ENCODE measurements at regions not wholly inside any gene's neighbourhood (a gene's known extent, or its start where the extent isn't known, plus 50 kb on each side); places are given as distances from the start of the nearest gene placed in this dataset.
"Not testable (repeated sequence)": the region's sequence is repeated elsewhere in the genome, so short reads cannot be mapped to it uniquely, and the experiment has no call there.

GRCh38 chr9:7622481-7622880 is 177.1 kb downstream of the DMAC1 start:
- DNase-seq (ENCODE audit: low read depth): no peak

DNA sequence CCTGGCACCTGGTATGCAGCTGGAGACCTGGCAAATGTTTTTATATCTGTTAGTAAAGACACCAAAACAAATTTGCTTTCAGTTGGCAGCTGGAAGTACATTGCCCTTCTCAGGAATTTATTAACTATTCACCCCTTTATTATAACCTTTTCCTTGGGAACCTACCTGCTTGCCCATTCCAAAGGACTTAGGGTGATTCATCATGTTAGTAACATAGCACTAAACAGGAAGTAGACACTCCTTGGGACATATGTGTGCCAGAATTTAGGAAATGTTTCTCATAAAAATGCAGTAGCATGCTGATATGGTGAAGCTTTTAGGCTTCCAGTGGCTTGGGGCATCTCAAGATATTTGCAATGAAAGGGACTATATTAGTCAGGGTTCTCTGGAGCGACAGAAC is 184.2 kb downstream of the DMAC1 start:
- DNase-seq (ENCODE audit: low read depth): no peak

DNA sequence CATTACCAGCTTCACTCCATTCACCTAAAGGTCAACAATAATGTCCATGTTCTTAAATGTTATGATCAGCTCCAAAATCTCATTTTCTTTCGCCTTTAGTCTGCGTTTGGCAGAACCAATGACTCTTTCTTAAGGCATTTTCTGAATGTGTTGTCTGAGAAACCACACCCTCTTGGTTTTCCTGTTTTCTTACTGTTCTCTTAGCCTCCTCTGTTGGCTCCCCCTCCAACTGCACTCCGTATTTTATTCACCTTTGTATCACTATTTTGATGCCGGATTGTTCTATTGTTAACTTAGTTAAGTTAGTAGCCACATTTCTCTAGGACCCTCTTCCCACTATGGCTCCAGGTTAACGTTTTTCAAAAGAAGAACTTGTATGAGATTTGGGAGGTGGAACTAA is 185.6 kb downstream of the DMAC1 start:
- DNase-seq (ENCODE audit: low read depth): no peak

DNA sequence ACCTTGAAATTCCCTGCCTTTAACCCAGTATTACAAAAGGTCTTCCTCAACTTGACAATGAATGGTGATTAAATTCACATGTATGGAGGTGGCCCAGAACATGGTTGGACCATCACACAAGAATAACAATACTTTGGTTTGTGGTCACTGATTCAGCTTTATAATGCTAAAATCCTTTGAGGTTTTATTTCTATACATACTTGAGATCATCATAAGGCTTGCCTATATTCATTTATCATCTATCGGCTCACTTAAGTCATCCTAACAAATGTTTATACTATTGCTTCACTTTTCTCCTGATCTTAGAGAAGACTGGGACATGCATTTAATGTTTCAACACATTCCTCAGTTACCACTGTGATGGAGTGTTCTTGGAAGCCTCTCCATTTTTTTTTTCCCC is 191.3 kb downstream of the DMAC1 start:
- DNase-seq (ENCODE audit: low read depth): no peak

DNA sequence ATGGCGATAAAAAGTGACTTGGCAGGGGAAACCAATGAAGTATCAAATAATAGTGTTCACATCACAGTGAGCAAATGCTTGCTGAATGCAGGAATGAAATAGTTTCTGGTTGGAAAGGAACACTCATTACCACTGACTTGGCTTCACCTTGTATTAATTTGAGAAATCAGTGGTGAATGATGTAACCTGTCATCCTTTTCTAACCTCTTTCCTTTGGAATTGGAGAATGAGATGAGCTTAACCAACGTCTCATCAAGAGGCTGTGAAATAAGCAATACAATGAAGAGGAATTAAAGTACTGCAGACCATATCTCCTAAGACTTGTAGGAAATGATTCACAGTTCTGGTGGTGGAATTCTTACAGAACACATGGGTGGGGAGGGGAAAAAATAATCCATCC is 192.2 kb downstream of the DMAC1 start:
- no peak for DNase-seq (ENCODE audit: low read depth)

DNA sequence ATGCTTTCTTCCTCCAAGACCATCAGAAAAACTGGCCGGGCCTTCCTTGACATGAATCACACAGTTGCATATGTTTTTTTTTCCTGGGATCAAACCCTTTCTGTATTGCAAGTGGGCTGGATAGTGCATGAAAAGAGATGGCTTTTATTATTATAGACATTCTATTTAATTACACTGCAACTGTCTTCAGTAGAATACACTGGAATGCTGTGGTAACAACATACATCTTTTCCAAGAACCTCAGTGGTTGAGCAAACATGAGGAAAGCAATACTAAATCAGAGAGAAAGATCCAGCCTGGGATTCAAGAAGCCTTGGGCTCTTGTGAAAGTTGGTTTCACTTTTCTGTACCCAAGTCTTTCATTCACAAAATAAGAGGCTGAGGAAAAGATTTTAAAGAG is 193.0 kb downstream of the DMAC1 start:
- DNase-seq (ENCODE audit: low read depth): no peak

DNA sequence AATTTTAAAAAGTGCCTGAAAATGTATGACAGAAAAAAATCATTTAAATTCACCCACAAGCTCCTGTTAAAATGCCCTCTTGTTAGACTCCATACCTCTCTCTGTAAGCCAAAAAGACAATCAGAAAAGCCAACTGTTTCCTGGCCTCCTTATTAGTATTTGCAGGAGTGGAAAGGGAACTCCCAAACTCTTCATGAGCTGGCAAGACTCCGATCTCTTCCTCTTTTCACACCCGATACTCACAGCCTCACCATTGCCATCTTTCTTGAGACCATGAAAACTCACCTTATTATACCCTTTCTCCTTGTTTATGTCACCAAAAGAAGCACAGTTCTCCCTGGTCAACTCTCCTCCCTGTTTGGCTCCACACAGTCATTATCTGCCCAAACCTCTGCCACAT is 197.8 kb downstream of the DMAC1 start:
- no peak for DNase-seq (ENCODE audit: low read depth)

GRCh38 chr9:7597716-7598115 is 201.9 kb downstream of the DMAC1 start:
- no peak for DNase-seq (ENCODE audit: low read depth)

DNA sequence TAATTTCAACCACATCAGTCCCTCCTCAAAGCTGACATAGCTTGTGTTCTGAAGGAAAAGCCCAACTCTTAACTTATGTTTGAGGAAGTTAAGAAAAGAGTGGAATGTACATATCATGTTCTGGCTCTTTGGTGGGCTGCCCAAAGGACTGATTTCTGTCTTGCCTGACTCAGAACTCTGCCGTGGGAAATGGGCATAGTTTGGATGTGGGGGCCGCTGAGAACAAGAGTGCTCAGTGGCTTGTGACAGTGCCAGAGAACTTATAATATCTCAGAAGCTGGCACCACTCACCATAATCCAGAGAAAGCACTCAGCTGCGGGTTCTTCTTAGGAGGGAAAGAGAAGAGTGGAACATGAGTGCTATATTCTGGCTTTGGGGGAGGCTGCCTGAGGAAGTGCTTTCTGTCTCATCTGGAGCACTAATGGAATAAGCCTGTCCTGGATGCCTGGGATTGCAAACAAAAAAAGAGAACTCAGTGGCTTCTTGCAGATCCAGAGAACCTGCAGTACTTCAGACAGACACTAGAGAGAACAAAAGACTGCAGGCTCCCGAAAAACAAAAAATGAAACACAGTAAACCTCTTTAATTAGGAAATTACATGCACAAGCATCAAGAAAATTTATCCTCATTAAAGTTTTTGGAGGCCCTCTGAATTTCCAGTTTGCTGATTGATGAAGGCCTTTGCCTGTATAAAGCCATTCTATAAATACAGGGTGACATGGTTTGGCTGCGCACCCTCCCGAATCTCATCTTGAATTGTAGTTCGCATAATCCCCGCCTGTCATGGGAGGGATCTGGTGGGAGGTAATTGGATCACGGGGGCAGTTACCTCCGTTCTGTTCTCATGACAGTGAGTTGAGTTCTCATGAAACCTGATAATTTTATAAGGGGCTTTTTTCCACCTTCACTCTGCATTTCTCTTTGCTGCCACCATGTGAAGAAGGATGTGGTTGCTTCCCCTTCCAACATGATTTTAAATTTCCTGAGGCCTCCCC is 207.0 kb downstream of the DMAC1 start:
- DNase-seq (ENCODE audit: low read depth): no peak

DNA sequence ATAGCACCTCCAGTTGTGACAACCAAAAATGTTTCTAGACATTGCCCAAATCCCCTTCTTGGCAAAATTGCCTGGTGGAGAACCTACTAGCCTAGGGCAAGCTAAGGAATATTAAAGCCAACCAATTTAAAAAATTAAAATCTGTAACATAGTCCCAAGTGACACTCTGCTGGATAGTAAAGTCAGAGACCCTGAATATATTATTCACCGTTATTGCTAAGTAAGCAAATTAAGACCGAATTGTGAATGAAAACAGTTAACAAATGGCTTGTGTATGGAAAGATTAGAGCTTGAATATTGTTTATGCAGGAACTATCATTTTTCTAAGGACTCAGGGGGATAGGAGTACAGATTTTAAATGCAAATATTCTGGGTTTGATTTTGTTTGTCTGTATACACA is 208.1 kb downstream of the DMAC1 start:
- DNase-seq (ENCODE audit: low read depth): no peak

- DNase-seq (ENCODE audit: low read depth): no peak
Measured at GRCh38 chr9:7580568-7580967, 219.0 kb downstream of the DMAC1 start.

DNA sequence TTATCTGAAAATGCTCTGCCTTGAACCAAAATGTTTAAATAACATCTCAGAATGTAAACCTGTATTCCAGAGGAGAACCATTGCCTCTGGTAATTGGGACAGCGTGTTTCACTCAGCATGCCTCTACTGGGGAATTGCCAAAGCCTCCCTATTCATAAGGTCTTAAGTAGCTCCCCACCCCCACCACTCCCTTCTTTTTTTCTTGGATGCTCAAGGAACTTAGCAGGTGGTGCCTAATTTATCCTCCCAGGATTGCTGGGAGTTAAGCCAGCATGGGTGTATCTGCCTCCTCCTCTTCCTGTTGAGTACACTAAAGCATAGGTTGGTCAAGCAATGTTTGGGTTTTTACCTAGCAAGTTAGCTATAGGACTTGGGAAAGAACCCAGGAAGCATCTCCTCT is 220.2 kb downstream of the DMAC1 start:
- DNase-seq (ENCODE audit: low read depth): no peak

DNA sequence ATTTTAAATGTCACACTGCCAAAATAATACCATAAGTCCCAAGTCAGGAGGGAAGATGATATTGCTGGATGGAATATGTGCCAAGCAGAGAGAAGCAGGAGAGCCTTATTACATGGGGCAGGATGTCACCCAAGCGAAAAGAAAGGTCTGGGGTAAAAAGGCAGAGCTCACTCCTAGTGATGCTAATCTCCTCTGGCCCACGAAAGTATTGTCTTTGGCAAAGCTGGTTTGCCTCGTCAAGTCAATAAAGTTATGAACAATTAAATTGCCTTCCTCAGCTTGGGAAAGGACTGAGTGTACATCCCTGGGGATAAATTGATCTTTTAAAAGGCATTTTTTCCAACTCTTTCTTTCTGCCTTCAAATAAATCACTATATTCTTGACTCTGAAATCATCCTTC is 220.6 kb downstream of the DMAC1 start:
- DNase-seq (ENCODE audit: low read depth): no peak

GRCh38 chr9:7570107-7570720 is 229.4 kb downstream of the DMAC1 start:
- peak; percentile 12 for DNase-seq (ENCODE audit: low read depth)

DNA sequence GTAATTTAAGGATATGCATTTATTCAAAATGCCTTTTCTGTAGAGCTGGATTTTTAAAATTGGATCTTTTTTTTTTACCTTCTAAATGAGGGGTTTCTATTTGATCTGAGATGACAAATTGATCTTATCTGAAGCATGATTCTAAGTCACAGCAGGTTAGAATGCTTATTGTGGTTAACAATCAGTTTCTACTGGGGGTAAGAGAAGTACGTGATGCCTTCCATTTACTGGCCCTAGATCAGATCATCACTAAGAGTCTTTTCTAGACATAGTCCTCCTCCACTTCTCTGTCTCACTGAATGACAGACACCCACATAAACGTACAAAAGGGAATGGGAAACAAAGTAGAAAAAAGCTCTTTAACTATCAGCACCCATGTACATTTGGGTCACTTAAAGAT is 231.9 kb downstream of the DMAC1 start:
- DNase-seq (ENCODE audit: low read depth): no peak

DNA sequence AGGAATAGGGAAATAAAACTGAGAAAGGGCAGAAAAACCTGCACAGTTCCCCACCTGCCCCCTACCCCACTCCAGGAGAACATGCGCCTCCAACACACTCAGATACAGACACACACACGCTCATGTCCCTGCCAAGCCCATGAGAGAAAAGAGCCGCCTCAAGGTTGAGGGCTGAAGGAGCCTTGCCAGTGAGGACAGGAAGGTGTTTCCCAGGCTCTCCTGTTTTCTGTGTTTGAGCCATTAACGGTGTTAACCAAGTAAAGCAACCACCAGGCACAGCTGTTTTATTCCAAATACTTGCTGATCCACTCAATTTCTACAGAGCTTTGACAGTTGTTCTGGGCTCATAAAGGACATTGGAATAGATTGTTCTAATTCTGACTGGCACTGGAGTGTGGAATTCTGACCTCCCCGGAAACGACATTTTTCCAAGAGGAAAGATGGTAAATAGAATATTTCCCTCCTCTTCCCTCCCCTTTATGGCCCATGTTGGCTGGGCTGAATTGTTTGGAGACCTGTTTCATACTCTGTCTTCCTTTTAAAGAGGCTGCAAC is 238.0 kb downstream of the DMAC1 start:
- no peak for DNase-seq (ENCODE audit: low read depth)

- no peak for DNase-seq (ENCODE audit: low read depth)
Measured at GRCh38 chr9:7560669-7561305, 238.8 kb downstream of the DMAC1 start.

- no peak for DNase-seq (ENCODE audit: low read depth)
Measured at GRCh38 chr9:7554699-7555098, 244.9 kb downstream of the DMAC1 start.

DNA sequence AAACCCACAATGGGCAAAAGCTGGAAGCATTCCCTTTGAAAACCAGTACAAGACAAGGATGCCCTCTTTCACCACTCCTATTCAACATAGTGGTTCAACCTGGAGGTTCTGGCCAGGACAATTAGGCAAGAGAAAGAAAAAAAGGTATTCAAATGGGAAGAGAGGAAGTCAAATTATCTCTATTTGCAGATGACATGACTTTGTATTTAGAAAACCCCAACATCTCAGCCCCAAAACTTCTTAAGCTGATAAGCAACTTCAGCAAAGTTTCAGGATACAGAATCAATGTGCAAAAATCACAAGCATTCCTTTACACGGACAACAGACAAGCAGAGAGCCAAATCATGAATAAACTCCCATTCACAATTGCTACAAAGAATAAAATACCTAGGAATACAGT is 246.9 kb downstream of the DMAC1 start:
- DNase-seq (ENCODE audit: low read depth): not testable (repeated sequence)

DNA sequence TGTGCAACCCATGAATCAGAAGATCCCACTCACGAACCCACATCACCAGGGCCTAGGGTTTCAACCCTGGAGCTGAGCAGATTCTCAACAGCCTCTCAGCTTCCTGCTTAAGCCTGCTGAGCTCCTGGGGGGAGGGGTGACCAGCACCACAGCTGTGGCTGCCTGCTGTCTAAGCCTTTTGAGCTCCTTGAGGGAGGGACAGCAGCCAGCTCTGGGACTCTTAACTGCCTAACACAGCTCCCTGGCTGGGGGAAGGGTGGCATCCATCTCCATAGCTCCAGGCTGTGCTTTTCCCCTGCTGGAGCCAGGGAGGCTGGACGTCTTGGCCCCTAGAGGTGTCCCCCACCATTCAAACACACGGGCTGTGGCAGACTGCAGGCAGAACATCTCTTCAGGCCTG is 250.3 kb downstream of the DMAC1 start:
- no peak for DNase-seq (ENCODE audit: low read depth)

DNA sequence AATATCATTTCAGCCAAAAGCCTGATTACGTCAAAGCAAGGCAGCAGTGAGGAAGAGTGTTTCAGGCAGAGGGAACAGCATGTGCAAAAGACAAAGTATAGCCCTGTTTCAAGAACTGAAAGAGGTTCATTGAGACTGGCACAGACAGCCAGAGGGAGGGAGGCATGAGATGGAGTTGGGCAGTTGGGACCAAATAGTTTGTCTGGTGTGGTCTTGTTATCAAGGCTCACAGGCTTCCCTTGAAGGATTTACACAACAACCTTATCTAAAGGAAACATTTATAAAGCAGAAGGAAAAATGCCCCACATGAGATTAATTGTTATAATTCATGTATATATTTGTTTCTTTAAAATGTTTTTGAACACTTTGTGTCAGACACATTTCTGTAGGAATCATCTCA is 253.3 kb downstream of the DMAC1 start:
- DNase-seq (ENCODE audit: low read depth): no peak

- no peak for DNase-seq (ENCODE audit: low read depth)
Measured at GRCh38 chr9:7545371-7546165, 254.0 kb downstream of the DMAC1 start.

Data from activated T-helper 9 cell treated with anti-CD3 and anti-CD28 coated beads, Interleukin-2, amount 50 U/mL, for 16 hours (primary cell).